ENCODE measurements at regions not wholly inside any gene's neighbourhood (a gene's known extent, or its start where the extent isn't known, plus 50 kb on each side); places are given as distances from the start of the nearest gene placed in this dataset.

- ATAC-seq (ENCODE audit: low read depth) (no peak), DNase-seq (no peak)
- Histone ChIP-seq H3K9ac (ENCODE audit: low read depth, low read length) (no peak overlapping the region), H3K4me3 (ENCODE audit: insufficient read depth, low read depth, low read length) (no peak overlapping the region), H3K27me3 (ENCODE audit: control insufficient read depth, insufficient read depth, low read length) (no peaks in the 10 kb centered on the region), H3K9me1 (ENCODE audit: insufficient read depth, low read length) (no peaks in the 10 kb centered on the region), H3K4me2 (ENCODE audit: low read depth, low read length) (no peak overlapping the region), H4K5ac (ENCODE audit: low read depth, low read length) (no peak overlapping the region), H2BK5ac (ENCODE audit: low read depth, low read length, poor library complexity, severe bottlenecking) (no peak overlapping the region), H4K20me1 (ENCODE audit: insufficient read depth, low read length) (no peaks in the 10 kb centered on the region), H2AFZ (replicated peaks; ENCODE audit: low read length, poor library complexity) (no peak overlapping the region), H3K4me1 (ENCODE audit: control insufficient read depth, insufficient read depth, low read length) (peaks cover 9% of the 10 kb centered on the region; the same call in 1 of the 2 replicates), H2BK120ac (ENCODE audit: low read depth, low read length) (no peak overlapping the region), H3K79me1 (ENCODE audit: low read depth in 1 of 2, low read length in 2 of 2) (no peaks in the 10 kb centered on the region), H4K8ac (ENCODE audit: low read depth in 2 of 2, low read length in 2 of 2) (no peak overlapping the region), H3K56ac (ENCODE audit: extremely low read depth, insufficient read depth, low read length) (no peak overlapping the region), H3K9me3 (ENCODE audit: control insufficient read depth, insufficient read depth, low read length) (no peaks in the 10 kb centered on the region), H2BK20ac (ENCODE audit: low read depth, low read length) (no peak overlapping the region), H2BK15ac (ENCODE audit: low read depth, low read length) (no peak overlapping the region; the same call in 2 of the 3 replicates), H2AK9ac (replicated peaks; ENCODE audit: low read depth, low read length, poor library complexity) (no peak overlapping the region), H3K23ac (ENCODE audit: low read depth, low read length) (no peak overlapping the region), H3K4ac (ENCODE audit: low read depth, low read length) (no peak overlapping the region), H2AK5ac (ENCODE audit: low read depth, low read length) (no peak overlapping the region), H3K18ac (ENCODE audit: low read depth, low read length) (no peak overlapping the region), H4K91ac (ENCODE audit: insufficient read depth, low read depth, low read length) (no peak overlapping the region), H3K27ac (ENCODE audit: insufficient read depth, low read length) (no peak overlapping the region), H3K36me3 (ENCODE audit: control insufficient read depth, insufficient read depth, low read length) (no peaks in the 10 kb centered on the region), H3K14ac (replicated peaks; ENCODE audit: low read depth, low read length) (no peak overlapping the region)
- intact Hi-C loops (cut with micrococcal nuclease) (no loop called here), in situ Hi-C loops (cut with MboI; ENCODE audit: low sequenced_read_pairs) (no loop called here), dilution Hi-C loops (cut with HindIII; ENCODE audit: low sequenced_read_pairs, unreplicated experiment) (no loop called here)
- CTCF ChIA-PET: interaction anchor here (1.2 to 1.7 kb wide), 2 partner anchors 16 to 25 kb away, joined by 6 to 11 read pairs; no protein-coding TSS in a partner anchor
- no TSS peak for BruUV-seq (replicated peaks)
- POLR2A ChIA-PET (ENCODE audit: unreplicated experiment): interaction anchor here (0.6 kb wide), 1 partner anchor 16 kb away, joined by 3 read pairs; no protein-coding TSS in a partner anchor
- no CpG with 5 or more reads among the region's 3 CpGs for WGBS, 2 experiments (ENCODE audit: extremely low coverage in 2 of 2, insufficient read length in 1 of 2)
- TF ChIP-seq ELK1 (IDR thresholded peaks at IDR 0.05; ENCODE audit: borderline replicate concordance, low read depth, low read length): no peak
- no peak for TF ChIP-seq FOS (IDR thresholded peaks at IDR 0.05; ENCODE audit: low read depth, low read length)
- no peak for TF ChIP-seq POLR2A (IDR thresholded peaks at IDR 0.05; ENCODE audit: low read depth, low read length)
- TF ChIP-seq CEBPB (IDR thresholded peaks at IDR 0.05; ENCODE audit: low read depth, low read length): no peak
- no peak for TF ChIP-seq RFX5 (IDR thresholded peaks at IDR 0.05; ENCODE audit: low read depth, low read length)
- no peak for TF ChIP-seq MAZ (IDR thresholded peaks at IDR 0.05; ENCODE audit: borderline replicate concordance, low read depth, low read length)
Measured at GRCh38 chr17:71396711-71397110, 724.1 kb upstream of the SOX9 start.

Measured in IMR-90 (cell line).